ENCODE measurements at regions not wholly inside any gene's neighbourhood (a gene's known extent, or its start where the extent isn't known, plus 50 kb on each side); places are given as distances from the start of the nearest gene placed in this dataset.

- intact Hi-C loops (cut with DNase I) = no loop called here
- Histone ChIP-seq H3K36me3 (peaks cover 0 to 19% (median 3%) of the 10 kb centered on the region in 4 donors), H3K27ac (no peak overlapping the region), H3K4me1 (peaks cover 0 to 34% (median 15%) of the 10 kb centered on the region in 4 donors), H3K27me3 (no peaks in the 10 kb centered on the region), H3K9me3 (no peaks in the 10 kb centered on the region), H3K4me3 (no peak overlapping the region)
- TF ChIP-seq POLR2AphosphoS5 (IDR thresholded peaks at IDR 0.05) (no peak), EP300 (IDR thresholded peaks at IDR 0.05) (no peak), CTCF (IDR thresholded peaks at IDR 0.05) (no peak), POLR2A (IDR thresholded peaks at IDR 0.05) (no peak)
- WGBS, 2 donors = 82 to 96% methylated on average over 4 of the region's 4 CpGs
- DNase-seq = no peak
Observed at GRCh38 chr7:130933919-130934318, 199.9 kb upstream of the KLF14 start.

- Histone ChIP-seq H3K27me3 (no peaks in the 10 kb centered on the region), H3K27ac (no peak overlapping the region), H3K9me3 (no peaks in the 10 kb centered on the region), H3K4me1 (peaks cover 0 to 36% (median 25%) of the 10 kb centered on the region in 4 donors), H3K4me3 (no peak overlapping the region), H3K36me3 (peaks cover 0 to 19% (median 3%) of the 10 kb centered on the region in 4 donors)
- TF ChIP-seq EP300 (IDR thresholded peaks at IDR 0.05) (no peak), CTCF (IDR thresholded peaks at IDR 0.05) (no peak), POLR2A (IDR thresholded peaks at IDR 0.05) (no peak), POLR2AphosphoS5 (IDR thresholded peaks at IDR 0.05) (no peak)
- no peak for DNase-seq
- intact Hi-C loops (cut with DNase I) = no loop called here
- 75 to 90% methylated on average over 11 of the region's 11 CpGs for whole genome bisulfite sequencing, 2 donors
Observed at GRCh38 chr7:130935564-130936157, 201.7 kb upstream of the KLF14 start.

- H3K4me1 ChIP-seq = peaks cover 0 to 36% (median 27%) of the 10 kb centered on the region in 4 donors
- TF ChIP-seq POLR2AphosphoS5 (IDR thresholded peaks at IDR 0.05) (no peak), EP300 (IDR thresholded peaks at IDR 0.05) (no peak), CTCF (IDR thresholded peaks at IDR 0.05) (no peak), POLR2A (IDR thresholded peaks at IDR 0.05) (no peak)
- H3K36me3 ChIP-seq = peaks cover 0 to 19% (median 3%) of the 10 kb centered on the region in 4 donors
- no peaks in the 10 kb centered on the region for H3K9me3 ChIP-seq
- no peak overlapping the region for H3K4me3 ChIP-seq
- no peaks in the 10 kb centered on the region for H3K27me3 ChIP-seq
- WGBS, 2 donors = 81 to 85% methylated on average over 7 of the region's 7 CpGs
- intact Hi-C loops (cut with DNase I) = no loop called here
- DNase-seq = no peak
- H3K27ac ChIP-seq = no peak overlapping the region
Observed at GRCh38 chr7:130936202-130936931, 202.4 kb upstream of the KLF14 start.

GRCh38 chr7:130937016-130937415 lies 203.0 kb upstream of the KLF14 start:
- Histone ChIP-seq H3K36me3 (peaks cover 0 to 19% (median 3%) of the 10 kb centered on the region in 4 donors), H3K4me1 (peaks cover 0 to 37% (median 29%) of the 10 kb centered on the region in 4 donors), H3K9me3 (no peaks in the 10 kb centered on the region), H3K4me3 (no peak overlapping the region), H3K27ac (no peak overlapping the region), H3K27me3 (no peaks in the 10 kb centered on the region)
- no peak for TF ChIP-seq CTCF (IDR thresholded peaks at IDR 0.05)
- TF ChIP-seq EP300 (IDR thresholded peaks at IDR 0.05) = no peak
- TF ChIP-seq POLR2AphosphoS5 (IDR thresholded peaks at IDR 0.05) = no peak
- no peak for TF ChIP-seq POLR2A (IDR thresholded peaks at IDR 0.05)
- WGBS, 2 donors = 91 to 94% methylated on average over 2 of the region's 2 CpGs
- intact Hi-C loops (cut with DNase I) = no loop called here
- no peak for DNase-seq

All from sigmoid colon (tissue), 6 donors.